ENCODE measurements at regions not wholly inside any gene's neighbourhood (a gene's known extent, or its start where the extent isn't known, plus 50 kb on each side); places are given as distances from the start of the nearest gene placed in this dataset.

GRCh38 chrX:6770936-6771335 lies 236.0 kb upstream of the VCX3A start:
- Mint-ChIP-seq H3K4me1 (ENCODE audit: low read depth) (no peaks in the 10 kb centered on the region), H3K9me3 (no peaks in the 10 kb centered on the region), H3K27ac (no peak overlapping the region), H3K36me3 (ENCODE audit: low read depth) (no peaks in the 10 kb centered on the region), H3K27me3 (ENCODE audit: insufficient read depth) (no peaks in the 10 kb centered on the region), H3K4me3 (no peak overlapping the region)
- no peak for TF ChIP-seq CTCF (IDR thresholded peaks at IDR 0.05)
- DNase-seq: no peak

DNA sequence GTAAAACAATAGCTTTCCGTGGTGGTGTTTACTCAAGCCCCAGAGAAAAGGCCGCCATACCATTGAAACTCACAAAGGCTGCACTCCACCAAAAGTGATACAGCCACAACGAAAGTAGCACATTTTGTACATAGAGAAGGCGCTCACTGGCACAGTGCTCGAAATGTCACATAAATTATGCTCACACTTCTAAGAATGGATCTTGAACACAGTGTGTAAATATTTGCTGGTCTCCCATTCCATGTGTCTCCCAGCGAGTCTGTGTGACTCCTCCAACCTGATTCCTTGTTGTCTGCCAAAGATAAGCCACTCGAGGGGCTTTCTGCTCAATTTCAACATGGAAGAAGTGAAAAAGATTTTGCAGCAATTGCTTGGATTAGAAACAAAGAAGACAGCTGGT lies 234.0 kb upstream of the VCX3A start:
- no peaks in the 10 kb centered on the region for H3K36me3 Mint-ChIP-seq (ENCODE audit: low read depth)
- H3K27ac Mint-ChIP-seq: no peak overlapping the region
- no peaks in the 10 kb centered on the region for H3K27me3 Mint-ChIP-seq (ENCODE audit: insufficient read depth)
- H3K9me3 Mint-ChIP-seq: no peaks in the 10 kb centered on the region
- H3K4me1 Mint-ChIP-seq (ENCODE audit: low read depth): no peaks in the 10 kb centered on the region
- no peak for TF ChIP-seq CTCF (IDR thresholded peaks at IDR 0.05)
- no peak overlapping the region for H3K4me3 Mint-ChIP-seq
- DNase-seq: no peak

DNA sequence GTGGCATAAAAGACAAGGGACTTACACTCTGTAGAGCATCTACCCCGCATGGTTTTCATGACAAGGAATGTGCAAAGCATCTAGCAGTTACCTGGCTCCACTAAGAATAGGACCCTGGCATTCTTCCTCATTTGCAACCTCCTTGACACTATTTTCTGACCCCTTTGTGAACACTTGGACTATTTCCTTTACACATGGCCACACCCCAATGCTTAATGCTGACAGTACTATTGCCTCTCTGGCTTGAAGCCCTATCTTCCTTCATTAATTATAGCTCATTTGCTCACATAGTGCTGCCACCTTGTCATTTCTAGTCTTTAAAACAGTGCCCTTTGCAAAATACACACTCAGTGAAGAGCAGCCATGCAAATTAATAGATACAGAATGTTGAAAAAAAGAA lies 226.3 kb upstream of the VCX3A start:
- no peaks in the 10 kb centered on the region for H3K36me3 Mint-ChIP-seq (ENCODE audit: low read depth)
- DNase-seq: no peak
- no peak for TF ChIP-seq CTCF (IDR thresholded peaks at IDR 0.05)
- no peak overlapping the region for H3K4me3 Mint-ChIP-seq
- H3K9me3 Mint-ChIP-seq: no peaks in the 10 kb centered on the region; the same call in none of the 2 replicates
- no peak overlapping the region for H3K27ac Mint-ChIP-seq
- H3K4me1 Mint-ChIP-seq (ENCODE audit: low read depth): no peaks in the 10 kb centered on the region
- no peaks in the 10 kb centered on the region for H3K27me3 Mint-ChIP-seq (ENCODE audit: insufficient read depth)

DNA sequence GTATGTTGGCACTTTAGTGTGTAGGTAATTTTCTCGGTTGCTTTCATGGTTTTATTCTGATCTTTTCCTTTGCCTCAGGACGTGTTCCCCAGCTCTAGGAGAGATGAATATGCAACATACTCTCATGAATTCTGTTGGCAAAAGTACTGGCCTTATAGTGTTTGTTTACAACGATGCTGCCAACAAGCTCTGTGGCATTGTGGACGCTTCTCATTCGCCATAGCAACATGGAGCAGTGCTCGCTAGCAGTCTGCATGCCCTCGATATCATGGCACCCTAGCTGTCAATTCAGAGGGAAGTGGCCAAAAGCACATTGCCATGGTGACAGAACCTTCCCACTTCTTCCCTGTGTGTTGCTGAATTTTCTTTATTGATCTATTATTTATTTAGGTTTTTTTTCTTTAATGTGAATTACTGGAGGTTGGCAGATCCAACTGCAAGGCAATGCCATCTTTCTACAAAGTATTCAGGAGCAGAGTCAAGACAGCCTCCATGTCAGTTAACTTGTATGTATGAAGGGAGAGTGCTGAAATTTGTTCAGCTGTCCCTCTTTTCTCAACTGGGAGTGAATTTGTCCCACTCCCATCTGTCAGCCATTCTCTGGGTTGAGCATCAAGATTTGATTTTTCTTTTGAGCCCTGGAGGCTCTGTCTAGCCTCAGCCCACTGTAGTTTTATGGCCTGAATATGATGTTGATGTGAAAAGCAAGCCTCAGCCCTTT lies 224.9 kb upstream of the VCX3A start:
- H3K27me3 Mint-ChIP-seq (ENCODE audit: insufficient read depth): no peaks in the 10 kb centered on the region
- no peak overlapping the region for H3K4me3 Mint-ChIP-seq
- H3K36me3 Mint-ChIP-seq (ENCODE audit: low read depth): no peaks in the 10 kb centered on the region
- DNase-seq: no peak
- no peak for TF ChIP-seq CTCF (IDR thresholded peaks at IDR 0.05)
- no peaks in the 10 kb centered on the region; the same call in none of the 2 replicates for H3K9me3 Mint-ChIP-seq
- H3K4me1 Mint-ChIP-seq (ENCODE audit: low read depth): no peaks in the 10 kb centered on the region
- H3K27ac Mint-ChIP-seq: no peak overlapping the region

DNA sequence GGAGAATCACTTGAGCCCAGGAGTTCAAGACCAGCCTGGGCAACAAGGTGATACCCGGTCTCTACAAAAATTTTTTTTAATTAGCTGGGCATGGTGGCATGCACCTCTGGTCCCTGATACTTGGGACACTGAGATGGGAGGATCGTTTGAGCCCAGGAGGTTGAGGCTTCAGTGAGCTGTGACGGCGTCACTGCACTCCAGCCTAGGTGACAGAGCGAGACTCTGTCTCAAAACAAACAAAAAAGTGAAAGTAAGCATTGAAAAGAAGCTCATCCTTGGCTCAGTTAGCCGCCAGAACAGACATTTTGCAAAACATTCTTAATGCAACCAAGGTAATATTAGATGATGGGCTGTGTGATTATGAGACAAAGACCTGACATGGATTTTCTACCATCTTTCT lies 223.3 kb upstream of the VCX3A start:
- DNase-seq: no peak
- Mint-ChIP-seq H3K4me3 (no peak overlapping the region), H3K27me3 (ENCODE audit: insufficient read depth) (no peaks in the 10 kb centered on the region), H3K27ac (no peak overlapping the region), H3K4me1 (ENCODE audit: low read depth) (no peaks in the 10 kb centered on the region), H3K36me3 (ENCODE audit: low read depth) (no peaks in the 10 kb centered on the region), H3K9me3 (no peaks in the 10 kb centered on the region; the same call in none of the 2 replicates)
- TF ChIP-seq CTCF (IDR thresholded peaks at IDR 0.05): no peak
